VCaP (cell line): ENCODE measurements at regions not wholly inside any gene's neighbourhood (a gene's known extent, or its start where the extent isn't known, plus 50 kb on each side); places are given as distances from the start of the nearest gene placed in this dataset.

Experiments
- H3K27ac ChIP-seq: fragments of 450-650 bp; 2 replicates; pipeline ENCODE4 v1.5.1; 2017
- CTCF ChIP-seq: fragments of 450-650 bp; conservative IDR thresholded peaks from 2 replicates; pipeline ENCODE4 v1.5.1; 2017; ENCODE audit warnings: mild to moderate bottlenecking, moderate library complexity

- no peak overlapping the region for H3K27ac ChIP-seq
- no peak for TF ChIP-seq CTCF
These were observed 67.5 kb upstream of the NKX1-1 start for GRCh38 chr4:1473718-1474117.

- H3K27ac ChIP-seq: no peak overlapping the region
These were observed 66.8 kb upstream of the NKX1-1 start for GRCh38 chr4:1472911-1473518.

DNA sequence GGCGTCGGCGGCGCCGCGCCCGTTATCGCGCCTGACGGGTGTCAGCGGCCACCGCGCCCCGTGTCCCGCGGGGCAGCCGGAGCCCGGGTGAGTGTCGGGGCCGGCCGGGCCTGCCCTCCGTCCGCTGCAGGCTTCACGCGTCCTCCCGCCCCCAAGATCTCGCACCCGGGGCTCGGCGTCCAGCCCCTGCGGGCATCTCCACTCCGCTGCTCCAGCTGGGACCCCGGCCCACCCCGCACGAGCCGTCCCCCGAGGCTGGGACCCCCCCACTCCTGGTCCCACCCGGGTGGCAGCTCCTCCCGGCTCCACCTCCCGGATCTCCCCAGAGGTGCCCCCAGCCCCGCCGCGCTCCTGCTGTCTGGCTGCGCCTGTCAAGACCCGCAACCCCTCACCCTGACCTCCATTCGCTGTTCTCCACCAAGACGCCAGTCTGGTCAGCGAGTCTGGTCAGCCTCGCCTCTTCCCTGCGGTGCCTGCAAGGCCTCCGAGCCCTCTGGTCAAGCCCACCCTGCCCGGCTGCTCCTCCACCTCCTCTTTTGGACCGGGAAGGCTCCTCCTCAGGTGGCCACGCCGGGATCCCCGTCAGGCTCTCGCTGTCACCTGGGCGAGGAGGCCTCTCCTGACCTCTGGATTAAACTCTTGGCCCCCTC lies 66.0 kb upstream of the NKX1-1 start:
- no peak for TF ChIP-seq CTCF
- H3K27ac ChIP-seq: no peak overlapping the region

More at GRCh38 chr4:1472911-1473518, 66.8 kb upstream of the NKX1-1 start:
- TF ChIP-seq CTCF: no peak

DNA sequence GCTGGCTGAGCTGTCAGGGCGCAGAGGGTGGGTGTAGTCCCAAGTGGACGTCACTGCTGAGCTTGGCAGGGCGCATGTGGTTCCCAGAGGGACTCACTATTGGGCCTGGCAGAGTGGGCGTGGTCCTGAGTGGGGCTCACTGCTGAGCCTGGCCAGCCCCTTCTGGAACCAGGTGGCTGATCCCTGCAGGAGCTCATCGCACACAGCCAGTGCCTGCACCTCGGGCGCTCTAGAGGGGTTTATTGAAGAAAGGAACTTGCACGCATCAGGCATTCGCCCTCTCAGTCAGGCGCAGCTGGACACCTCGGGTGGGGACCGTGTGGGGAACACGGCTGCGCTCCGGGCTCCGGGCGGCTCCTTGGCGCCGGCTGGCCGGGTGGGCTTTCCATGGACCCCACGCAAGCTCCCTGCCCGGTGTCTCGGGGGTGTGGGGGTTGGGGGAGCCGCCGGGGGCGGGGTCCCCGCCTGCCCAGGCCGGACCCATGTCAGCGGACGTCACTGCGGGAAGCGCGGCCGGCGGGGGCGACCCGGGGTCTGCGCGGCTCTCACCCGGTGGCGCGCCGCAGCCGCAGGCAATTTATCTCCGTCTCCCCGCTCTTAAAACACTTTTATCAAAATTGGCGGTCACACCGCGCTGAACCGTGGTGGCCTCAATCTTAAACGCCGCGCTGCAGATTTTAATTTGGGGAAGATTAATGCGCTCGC lies 65.4 kb upstream of the NKX1-1 start:
- no peak for TF ChIP-seq CTCF
- no peak overlapping the region for H3K27ac ChIP-seq

DNA sequence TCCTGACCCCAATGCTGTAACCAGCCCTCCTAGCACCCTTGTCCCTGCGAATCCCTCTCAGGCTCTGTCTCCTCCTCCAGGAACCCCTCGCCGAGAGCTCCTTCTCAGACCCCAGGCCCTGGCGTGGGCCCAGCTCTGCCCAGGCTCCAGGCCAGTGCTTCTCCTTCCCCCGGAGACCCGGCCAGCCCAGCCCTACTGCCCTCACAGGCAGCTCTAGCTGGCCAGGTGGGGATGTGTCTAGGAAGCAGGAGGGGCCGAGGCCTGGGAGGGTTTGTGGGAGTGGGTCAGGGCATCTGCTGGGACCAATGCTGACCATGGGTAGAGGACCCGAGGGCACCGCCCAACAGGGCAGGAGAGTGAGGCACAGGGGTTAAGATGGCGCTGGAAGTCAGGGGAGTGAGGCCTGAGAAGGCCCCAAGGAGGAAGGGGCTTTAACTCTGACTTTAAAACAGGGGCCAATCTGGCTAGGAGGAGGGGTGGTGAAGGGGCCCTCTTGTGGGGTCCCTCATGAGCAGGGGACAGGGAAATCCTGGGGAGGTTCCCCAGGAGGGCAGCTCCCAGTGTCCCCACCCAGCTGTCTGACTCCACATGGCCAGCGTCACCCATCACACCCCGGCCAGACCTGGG lies 64.7 kb upstream of the NKX1-1 start:
- no peak for TF ChIP-seq CTCF
- no peak overlapping the region for H3K27ac ChIP-seq

GRCh38 chr4:1470393-1470670 lies 64.1 kb upstream of the NKX1-1 start:
- no peak overlapping the region for H3K27ac ChIP-seq
- no peak for TF ChIP-seq CTCF

DNA sequence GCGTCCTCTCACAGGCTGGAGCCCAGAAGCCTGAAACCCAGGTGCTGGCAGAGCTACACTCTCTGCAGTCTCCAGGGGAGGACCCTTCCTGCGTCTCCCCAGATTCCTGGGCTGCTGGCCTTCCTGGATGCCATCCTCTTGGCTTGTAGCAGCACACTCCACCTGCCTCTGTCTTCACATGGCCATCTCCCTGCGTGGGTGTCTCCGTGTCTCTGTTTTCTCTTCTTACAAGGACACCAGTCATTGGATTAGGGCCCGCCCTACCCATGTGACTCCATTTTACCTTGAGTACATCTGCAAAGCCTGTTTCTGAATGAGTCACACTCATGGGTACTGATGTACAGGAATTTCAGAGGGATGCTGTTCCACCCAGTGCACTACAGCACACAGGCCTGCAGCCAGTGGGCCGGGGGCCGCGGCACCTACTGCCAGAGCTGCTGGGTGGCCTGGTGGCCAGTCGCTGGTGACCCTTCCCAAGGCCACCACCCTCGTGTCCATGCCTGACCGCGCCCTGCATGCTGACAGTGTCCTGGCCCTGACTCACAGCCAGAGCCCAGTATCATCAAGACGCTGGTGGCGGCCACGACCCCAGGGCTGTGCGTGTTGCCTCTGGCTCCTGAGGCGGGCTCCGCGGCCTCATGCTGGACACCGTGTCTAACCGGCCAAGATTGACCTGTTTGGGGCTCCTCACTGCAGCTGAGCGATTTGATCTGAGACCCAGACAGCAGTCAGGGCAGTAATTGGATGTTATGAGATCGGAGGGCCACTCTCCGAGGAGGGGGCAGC lies 63.6 kb upstream of the NKX1-1 start:
- TF ChIP-seq CTCF: no peak
- no peak overlapping the region for H3K27ac ChIP-seq
